ENCODE measurements at regions not wholly inside any gene's neighbourhood (a gene's known extent, or its start where the extent isn't known, plus 50 kb on each side); places are given as distances from the start of the nearest gene placed in this dataset.

- no peak overlapping the region for H3K27ac ChIP-seq
- TF ChIP-seq, protein P1, sequence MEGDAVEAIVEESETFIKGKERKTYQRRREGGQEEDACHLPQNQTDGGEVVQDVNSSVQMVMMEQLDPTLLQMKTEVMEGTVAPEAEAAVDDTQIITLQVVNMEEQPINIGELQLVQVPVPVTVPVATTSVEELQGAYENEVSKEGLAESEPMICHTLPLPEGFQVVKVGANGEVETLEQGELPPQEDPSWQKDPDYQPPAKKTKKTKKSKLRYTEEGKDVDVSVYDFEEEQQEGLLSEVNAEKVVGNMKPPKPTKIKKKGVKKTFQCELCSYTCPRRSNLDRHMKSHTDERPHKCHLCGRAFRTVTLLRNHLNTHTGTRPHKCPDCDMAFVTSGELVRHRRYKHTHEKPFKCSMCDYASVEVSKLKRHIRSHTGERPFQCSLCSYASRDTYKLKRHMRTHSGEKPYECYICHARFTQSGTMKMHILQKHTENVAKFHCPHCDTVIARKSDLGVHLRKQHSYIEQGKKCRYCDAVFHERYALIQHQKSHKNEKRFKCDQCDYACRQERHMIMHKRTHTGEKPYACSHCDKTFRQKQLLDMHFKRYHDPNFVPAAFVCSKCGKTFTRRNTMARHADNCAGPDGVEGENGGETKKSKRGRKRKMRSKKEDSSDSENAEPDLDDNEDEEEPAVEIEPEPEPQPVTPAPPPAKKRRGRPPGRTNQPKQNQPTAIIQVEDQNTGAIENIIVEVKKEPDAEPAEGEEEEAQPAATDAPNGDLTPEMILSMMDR (IDR thresholded peaks at IDR 0.05): no peak
- TF ChIP-seq EP300 (IDR thresholded peaks at IDR 0.05) (no peak), POLR2AphosphoS5 (IDR thresholded peaks at IDR 0.05) (no peak), POLR2A (IDR thresholded peaks at IDR 0.05) (no peak)
- intact Hi-C loops (cut with DNase I): no loop called here
- H3K4me3 ChIP-seq: no peak overlapping the region
- H3K27me3 ChIP-seq: no peaks in the 10 kb centered on the region
- DNase-seq: no peak
- no peaks in the 10 kb centered on the region for H3K36me3 ChIP-seq
- H3K9me3 ChIP-seq: no peaks in the 10 kb centered on the region
- H3K4me1 ChIP-seq: peaks cover 0 to 4% (median 0%) of the 10 kb centered on the region in 4 donors
- WGBS, 2 donors: 87 to 88% methylated on average over 2 of the region's 2 CpGs
Measured at GRCh38 chr1:96427616-96428015, 294.0 kb upstream of the PTBP2 start.

- no peaks in the 10 kb centered on the region for H3K4me1 ChIP-seq
- no peaks in the 10 kb centered on the region for H3K36me3 ChIP-seq
- 84 to 87% methylated on average over 1 of the region's 1 CpG for WGBS, 2 donors
- TF ChIP-seq, protein P1 (IDR thresholded peaks at IDR 0.05): no peak
- TF ChIP-seq POLR2AphosphoS5 (IDR thresholded peaks at IDR 0.05) (no peak), POLR2A (IDR thresholded peaks at IDR 0.05) (no peak), EP300 (IDR thresholded peaks at IDR 0.05) (no peak)
- no peak overlapping the region for H3K4me3 ChIP-seq
- H3K27me3 ChIP-seq: no peaks in the 10 kb centered on the region
- no peak overlapping the region for H3K27ac ChIP-seq
- no peaks in the 10 kb centered on the region for H3K9me3 ChIP-seq
- DNase-seq: no peak
- intact Hi-C loops (cut with DNase I): no loop called here
Measured at GRCh38 chr1:96445302-96445701, 276.3 kb upstream of the PTBP2 start.

GRCh38 chr1:96464066-96464465 lies 257.5 kb upstream of the PTBP2 start:
- Histone ChIP-seq H3K9me3 (no peaks in the 10 kb centered on the region), H3K4me3 (no peak overlapping the region), H3K4me1 (no peaks in the 10 kb centered on the region), H3K27me3 (no peaks in the 10 kb centered on the region), H3K27ac (no peak overlapping the region), H3K36me3 (no peaks in the 10 kb centered on the region)
- 64 to 77% methylated on average over 3 of the region's 3 CpGs for WGBS, 2 donors
- TF ChIP-seq EP300 (IDR thresholded peaks at IDR 0.05) (no peak), POLR2AphosphoS5 (IDR thresholded peaks at IDR 0.05) (no peak), POLR2A (IDR thresholded peaks at IDR 0.05) (no peak)
- DNase-seq: no peak
- intact Hi-C loops (cut with DNase I): no loop called here

DNA sequence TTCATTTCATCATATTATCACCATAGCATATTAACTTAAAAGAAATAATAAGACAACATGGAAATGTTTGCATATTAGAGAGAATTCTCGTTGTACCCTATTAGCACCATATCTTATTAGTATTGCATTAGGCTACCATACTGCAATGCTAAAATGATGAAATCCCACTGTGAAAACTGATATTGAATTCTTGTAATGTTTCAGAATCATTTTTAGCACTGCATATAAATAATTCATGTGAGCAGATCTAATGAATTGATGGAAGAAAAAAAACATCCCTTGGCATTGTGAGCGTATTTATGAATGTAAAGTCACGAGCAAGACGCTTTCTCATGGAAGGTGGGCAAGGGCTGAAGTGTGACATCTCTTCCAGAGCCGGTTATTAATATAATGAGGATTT lies 257.1 kb upstream of the PTBP2 start:
- H3K27me3 ChIP-seq: no peaks in the 10 kb centered on the region
- TF ChIP-seq EP300 (IDR thresholded peaks at IDR 0.05) (no peak), POLR2A (IDR thresholded peaks at IDR 0.05) (no peak), POLR2AphosphoS5 (IDR thresholded peaks at IDR 0.05) (no peak)
- TF ChIP-seq, protein P1 (IDR thresholded peaks at IDR 0.05): no peak
- WGBS, 2 donors: 85 to 88% methylated on average over 5 of the region's 5 CpGs
- no peak for DNase-seq
- no peak overlapping the region for H3K27ac ChIP-seq
- H3K4me3 ChIP-seq: no peak overlapping the region
- intact Hi-C loops (cut with DNase I): no loop called here
- H3K36me3 ChIP-seq: no peaks in the 10 kb centered on the region
- H3K9me3 ChIP-seq: no peaks in the 10 kb centered on the region
- H3K4me1 ChIP-seq: no peaks in the 10 kb centered on the region

DNA sequence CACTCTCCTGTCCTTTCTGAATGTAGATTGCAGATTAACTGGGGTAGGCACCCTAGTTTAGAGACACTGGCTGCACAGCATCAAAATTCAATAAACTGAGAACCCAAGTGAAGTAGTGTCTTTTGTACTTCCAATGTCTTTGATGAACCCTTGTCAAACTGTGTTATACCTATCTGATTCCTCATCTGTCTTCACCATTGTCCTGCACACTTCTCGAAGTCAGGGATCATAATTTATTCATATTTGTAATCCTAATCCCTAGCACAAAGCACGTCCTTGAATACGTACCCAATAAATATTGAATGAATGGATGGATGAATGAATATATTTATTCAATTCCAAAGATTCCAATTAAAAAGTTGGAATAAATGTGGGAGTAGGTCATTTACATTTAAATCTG lies 256.6 kb upstream of the PTBP2 start:
- H3K4me1 ChIP-seq: no peaks in the 10 kb centered on the region
- 78 to 89% methylated on average over 3 of the region's 3 CpGs for WGBS, 2 donors
- H3K9me3 ChIP-seq: no peaks in the 10 kb centered on the region
- H3K27ac ChIP-seq: no peak overlapping the region
- no peak overlapping the region for H3K4me3 ChIP-seq
- DNase-seq: no peak
- no peaks in the 10 kb centered on the region for H3K36me3 ChIP-seq
- TF ChIP-seq EP300 (IDR thresholded peaks at IDR 0.05) (no peak), POLR2A (IDR thresholded peaks at IDR 0.05) (no peak), POLR2AphosphoS5 (IDR thresholded peaks at IDR 0.05) (no peak)
- TF ChIP-seq, protein P1 (IDR thresholded peaks at IDR 0.05): no peak
- no peaks in the 10 kb centered on the region for H3K27me3 ChIP-seq
- intact Hi-C loops (cut with DNase I): no loop called here

Data from sigmoid colon (tissue), 6 donors.